Occipital lobe (tissue), 1 donor: ENCODE measurements at regions not wholly inside any gene's neighbourhood (a gene's known extent, or its start where the extent isn't known, plus 50 kb on each side); places are given as distances from the start of the nearest gene placed in this dataset.
"Not testable (repeated sequence)": the region's sequence is repeated elsewhere in the genome, so short reads cannot be mapped to it uniquely, and the experiment has no call there.

ENCODE experiments used
- DNase-seq: peaks from one replicate; lab custom pipeline; 2025; lab: John Stamatoyannopoulos, UW

DNA sequence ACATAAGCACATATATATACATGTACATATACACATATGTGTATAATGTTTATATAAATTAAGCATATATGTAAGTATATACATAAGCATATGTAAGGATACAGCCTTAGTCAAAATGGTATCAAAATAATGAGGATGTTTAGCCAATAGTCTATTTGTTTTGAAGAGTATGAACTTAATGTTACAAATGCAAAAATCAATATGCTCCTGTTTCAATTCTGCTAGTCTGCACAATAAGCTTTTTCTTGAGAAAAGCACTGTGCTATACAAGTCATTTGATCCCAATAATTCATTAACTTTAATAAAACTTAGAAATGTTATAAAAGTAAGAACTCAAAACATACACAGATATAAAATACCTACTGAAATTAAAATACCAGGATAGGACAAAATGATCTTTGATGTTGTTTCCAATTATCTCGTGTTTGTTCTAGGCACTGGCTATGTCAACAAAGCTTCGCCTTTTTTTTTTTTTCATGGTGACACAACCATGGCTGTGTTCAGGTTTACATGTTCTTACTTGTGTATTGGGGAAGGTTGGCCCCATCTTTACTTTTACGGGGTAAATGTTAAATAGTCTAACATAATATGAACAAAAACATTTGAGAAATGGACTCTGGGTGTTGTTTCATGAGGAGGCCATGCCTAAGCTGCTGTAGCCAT is 271.1 kb upstream of the CDH19 start:
- DNase-seq: no peak

DNA sequence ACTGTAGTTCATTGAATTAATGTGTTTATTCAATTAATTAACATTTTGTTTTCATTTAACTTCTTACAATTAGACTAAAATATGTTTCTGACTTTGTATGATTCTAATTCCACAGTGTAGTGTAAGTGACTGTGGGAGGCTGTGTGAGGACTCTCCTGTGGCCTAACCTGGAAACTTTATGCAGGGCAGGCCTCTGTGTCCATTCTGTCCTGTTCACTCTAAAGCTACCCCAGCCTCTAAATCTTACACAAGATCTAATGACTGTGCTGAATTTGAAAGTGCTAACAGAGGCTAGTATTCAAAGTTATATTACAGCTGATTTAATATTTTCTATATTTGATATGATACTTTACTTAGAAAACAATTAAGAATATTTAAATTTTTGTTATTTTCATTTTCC is 270.5 kb upstream of the CDH19 start:
- no peak for DNase-seq

DNA sequence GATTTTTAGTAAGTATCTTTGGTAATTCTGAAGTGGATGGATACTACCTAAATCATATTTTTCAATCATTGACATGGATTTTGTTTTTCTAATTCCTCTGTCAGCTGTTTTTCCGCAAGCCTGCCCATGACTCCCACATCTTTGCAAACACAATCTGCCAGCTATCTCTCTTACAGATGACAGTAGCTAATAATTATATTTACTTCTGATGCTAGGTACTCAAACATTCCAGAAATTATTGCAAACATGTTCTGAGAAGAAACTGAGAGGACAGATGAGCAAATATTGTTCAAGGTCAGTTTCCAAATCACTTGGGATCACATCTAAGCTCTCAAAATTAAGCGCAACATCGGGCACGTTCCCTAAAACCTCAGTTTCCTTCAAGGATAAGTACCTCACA is 270.0 kb upstream of the CDH19 start:
- DNase-seq: no peak

DNA sequence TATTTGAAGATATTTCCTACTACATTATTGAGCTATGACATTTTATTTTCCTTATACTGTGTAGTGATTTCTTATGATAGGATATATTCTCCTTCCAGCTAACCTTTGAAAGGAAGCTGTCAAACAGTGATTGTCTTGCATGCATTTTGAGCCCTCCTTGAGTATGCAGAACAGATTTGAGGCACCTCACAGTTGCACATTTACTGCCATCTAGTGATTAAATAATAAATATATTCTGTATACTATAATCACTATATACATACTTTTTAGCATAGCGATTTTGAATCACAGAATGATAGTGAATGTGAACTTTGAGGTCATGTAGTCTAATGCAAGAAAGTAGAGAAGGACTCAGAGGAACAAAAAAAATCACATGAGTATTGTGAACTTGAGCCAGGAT is 268.4 kb upstream of the CDH19 start:
- DNase-seq: no peak

DNA sequence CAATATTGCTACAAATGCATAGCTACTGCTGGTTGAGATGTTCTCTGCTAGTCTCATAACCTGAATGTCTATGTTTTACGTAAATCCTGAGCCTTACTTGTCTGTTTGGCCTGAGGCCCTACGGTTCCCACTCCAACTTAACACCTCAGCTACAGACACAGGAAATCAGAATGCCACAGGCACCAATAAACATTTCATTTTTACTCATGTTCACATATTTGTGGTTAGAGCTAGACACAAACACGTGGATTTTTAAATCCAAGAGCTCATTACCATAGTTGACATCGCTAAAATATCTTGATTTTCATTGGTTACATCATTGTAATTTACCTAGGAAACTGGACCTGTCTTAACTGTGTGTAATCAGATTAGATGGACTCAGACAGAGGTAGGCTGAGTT is 263.8 kb upstream of the CDH19 start:
- DNase-seq: no peak

DNA sequence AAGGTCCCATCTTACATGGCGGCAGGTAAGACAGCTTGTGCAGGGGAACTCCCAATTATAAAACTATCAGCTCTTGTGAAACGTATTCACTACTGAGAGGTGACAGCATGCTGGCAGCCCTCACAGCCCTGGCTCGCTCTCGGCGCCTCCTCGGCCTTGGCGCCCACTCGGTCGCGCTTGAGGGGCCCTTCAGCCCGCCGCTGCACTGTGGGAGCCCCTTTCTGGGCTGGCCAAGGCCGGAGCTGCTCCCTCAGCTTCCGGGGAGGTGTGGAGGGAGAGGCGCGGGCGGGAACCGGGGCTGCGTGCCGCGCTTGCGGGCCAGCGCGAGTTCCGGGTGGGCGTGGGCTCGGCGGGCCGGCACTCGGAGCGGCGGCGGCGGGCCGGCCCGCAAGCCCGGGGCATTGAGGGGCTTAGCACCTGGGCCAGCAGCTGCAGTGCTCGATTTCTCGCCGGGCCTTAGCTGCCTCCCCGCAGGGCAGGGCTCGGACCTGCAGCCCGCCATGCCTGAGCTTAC is 262.6 kb upstream of the CDH19 start:
- not testable (repeated sequence) for DNase-seq

DNA sequence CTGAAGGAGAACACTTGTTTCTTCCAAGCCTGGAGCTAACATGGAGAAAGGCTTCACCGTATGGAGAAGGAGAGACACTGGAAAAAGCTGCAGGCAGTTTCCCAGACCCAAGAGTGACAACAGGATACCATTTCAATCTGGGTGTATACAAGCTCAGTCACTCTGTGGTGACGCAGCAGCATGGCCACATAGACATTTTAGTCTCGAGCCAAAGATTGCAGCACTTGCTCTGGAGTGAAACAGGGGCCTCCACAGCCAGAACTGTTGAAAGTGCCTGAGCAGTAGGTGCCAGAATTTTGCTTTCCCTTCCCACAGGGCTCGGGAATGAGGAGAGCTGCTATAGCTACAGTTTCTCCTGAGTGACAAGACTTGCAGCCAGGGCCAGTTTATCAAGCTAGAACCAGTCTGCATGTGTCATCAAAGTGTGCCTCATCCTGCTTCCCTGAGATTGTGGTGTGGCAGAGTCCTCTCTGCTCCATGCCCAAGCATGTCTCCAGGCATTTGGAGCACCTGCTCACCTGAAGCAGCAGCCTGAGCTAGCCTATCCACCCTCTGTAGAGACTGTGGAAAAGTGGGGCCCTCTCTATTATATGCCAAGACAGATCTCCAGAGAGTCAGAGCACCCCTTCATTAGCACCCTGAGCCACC is 234.6 kb upstream of the CDH19 start:
- no peak for DNase-seq

DNA sequence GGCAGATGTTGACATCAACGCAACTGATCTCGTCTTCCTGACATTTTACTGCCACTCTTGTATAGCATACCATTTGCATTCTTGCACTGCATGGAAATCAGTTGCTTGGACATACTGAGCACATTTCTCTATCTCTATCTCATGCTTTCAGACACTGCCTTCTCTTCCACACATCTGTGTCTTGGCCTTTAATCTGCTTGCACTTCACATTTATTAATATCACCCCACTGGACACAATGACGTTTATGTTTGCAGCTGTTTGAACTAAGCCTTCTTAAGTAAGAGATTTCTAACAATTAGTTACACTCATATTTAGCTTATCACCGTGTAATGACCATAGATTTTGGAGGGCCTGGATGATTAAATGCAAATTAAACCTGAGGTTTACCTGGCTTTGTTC is 229.8 kb upstream of the CDH19 start:
- no peak for DNase-seq

DNA sequence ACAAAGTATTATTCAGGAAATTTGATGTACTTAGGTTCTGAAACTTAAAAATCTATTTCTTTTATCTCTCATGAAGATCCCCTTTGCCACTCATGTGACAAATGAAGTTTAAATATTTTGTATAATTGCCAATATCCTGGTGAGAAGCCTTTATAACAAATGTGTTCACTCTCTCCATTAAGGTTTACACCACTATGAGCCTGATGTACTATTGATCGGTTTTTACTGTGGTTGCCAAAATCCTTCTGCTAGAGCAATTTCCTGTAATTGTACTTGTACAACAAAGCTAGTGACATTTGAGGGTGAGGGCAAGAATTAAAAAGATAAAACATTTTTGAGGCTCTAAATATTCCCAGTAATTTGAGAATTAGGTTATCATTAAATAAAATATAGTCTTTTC is 222.3 kb upstream of the CDH19 start:
- no peak for DNase-seq

DNA sequence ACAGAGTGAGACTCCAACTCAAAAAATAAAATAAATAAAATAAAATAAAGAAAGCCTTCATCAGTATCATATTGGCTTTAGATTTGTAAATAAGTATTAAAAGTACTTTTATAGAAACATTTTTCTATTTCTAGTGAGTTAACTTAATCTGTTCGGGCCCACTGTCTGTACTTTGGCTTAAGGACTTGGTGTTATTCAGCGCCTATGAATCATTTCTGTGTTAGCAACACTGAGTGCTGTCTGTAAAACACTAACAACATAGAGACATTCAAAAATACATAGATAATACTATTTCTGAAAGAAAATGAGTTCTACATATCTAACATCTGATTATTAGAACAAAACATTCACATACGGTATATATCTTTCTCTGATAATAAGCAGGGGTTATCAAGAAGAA is 221.5 kb upstream of the CDH19 start:
- DNase-seq: no peak

DNA sequence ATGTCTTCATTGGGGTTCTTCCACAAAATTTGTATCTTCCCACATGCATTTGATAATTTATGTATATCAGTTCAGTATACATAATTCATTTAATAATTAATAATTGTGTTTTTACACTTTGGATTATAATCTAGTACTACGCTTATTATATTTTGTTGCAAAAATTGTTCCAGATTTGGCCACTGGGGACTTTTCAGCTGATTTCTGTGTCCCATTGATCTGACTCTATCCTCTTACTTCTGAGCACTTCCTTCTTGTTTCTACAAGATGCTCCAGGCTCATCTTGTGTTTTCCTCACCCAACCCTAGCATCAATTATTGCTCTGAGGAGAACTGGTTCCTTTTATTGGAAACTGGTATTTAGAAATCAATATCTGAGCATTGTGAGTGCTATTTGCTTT is 215.3 kb upstream of the CDH19 start:
- no peak for DNase-seq

DNA sequence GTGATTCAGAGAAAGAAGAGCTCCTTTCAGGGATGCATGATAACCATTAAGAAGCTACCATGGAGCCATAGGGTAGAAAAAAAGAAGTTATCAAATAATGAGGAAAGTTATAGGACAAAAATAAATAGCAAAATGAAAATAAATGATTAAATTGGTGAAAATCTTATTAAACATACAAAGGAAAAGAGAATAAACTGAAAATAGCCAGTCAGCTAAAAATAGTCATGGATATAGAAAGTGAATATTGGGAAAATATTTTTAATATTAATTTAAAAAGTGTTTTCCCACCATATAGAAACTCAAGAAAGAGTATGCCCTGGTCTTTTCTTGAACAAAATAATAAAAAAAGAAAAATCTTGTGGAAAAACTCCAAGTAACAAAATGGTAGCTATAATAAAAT is 209.2 kb upstream of the CDH19 start:
- no peak for DNase-seq

DNA sequence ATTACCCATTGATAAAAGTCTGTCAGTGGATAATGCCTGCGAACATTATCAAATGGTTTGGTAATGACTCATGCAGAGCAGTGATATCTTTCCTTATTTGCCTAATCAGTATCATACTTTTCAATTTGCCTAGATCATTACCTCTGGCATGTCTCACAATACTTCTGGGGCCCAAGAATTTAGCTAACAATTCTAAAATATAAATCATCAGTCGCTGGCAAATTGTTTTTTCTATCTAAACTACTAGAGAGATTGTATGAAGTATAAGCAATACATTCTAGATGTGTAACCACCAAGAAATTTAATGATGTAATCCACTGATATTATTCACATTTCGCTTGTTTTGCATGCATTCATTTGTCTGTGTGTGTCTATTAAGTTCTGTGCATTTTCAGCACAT is 191.2 kb upstream of the CDH19 start:
- DNase-seq: no peak

DNA sequence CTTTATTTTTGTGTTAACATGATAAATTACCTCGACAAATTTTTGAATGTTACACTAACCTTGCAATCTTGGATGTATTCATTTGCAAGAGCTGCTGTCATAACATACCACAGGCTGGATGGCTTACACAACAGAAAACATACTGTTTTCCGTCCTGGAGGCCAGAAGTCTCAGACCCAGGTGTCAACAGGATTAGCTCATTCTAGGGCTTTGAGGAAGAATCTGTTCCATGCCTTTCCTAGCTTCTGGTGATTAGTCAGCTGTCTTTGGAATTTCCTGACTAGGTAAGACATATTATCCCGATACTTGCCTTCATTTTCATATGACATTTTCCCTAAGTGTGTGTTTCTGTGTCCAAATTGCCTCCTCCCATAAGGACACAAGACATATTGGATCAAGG is 188.6 kb upstream of the CDH19 start:
- DNase-seq: no peak

DNA sequence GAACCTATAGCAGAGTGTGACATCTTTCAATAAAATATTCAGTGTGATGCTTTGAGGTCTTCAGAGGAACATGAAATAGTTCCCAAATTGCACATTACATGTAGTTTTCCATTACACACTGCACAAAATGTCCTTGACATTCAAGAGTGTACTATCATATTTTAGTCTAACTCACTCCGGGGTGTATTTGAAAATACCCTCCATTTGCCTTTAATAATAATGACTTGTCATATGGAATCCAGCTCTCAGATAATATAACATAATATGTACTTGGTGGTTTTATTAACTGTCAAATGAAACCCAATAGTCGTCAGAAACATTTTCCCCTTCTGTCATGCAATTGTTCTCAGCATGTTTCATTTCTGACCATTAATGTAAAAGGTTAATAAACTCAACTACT is 176.7 kb upstream of the CDH19 start:
- DNase-seq: no peak

DNA sequence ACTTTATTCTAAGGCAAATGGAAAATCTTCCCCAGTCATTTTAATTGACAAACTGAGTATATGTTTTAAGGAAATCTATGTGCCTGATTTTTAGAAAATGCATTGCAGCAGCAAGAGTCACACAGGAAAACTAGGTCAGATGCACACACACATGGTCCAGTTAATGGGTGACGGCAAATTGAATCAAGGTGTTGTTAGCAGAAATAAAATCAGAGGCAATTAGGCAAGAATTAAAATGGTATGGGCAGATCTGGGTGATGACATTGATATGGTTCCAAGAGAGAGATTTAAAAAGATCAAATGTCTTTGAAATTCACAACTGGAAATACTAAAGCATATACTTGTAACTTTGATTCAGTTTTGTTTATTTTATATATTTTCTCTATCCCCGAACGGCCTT is 174.2 kb upstream of the CDH19 start:
- no peak for DNase-seq

DNA sequence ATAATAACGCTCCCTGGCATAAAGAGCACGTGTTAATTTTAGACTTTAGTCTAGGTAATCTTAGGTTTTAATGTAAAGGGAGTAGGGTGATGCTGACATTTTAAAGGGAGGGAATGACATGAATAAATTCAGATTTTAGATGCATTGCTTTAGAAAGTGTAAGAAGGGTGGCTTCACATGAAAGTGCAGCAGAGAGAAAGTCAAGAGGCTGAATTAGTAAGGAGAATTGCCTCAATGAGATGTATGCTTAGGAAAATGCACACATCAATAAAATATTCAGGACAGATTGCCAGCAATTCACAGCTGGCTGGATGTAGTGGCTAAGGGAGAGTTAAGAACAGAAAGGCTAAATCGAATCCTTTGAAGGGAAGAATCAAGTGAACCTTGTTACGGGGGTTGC is 165.5 kb upstream of the CDH19 start:
- DNase-seq: no peak

DNA sequence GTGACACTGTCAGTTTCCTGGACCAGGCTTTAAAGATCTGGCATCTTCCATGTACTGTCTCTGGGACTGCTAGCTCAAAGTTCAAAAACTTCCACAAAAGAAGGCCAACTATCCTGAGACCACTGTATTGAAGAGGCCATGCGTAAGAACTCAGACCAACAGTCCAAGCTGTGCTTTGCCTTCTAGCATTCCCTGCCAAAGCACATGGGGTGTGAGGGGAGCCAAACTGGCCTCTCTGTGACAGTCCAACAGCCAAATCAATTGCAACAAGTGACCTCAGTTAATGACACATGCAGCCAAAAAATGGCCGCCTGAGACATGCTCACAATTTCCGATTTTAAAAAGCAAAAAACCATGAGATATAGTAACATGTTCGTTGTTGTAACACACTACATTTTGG is 160.3 kb upstream of the CDH19 start:
- no peak for DNase-seq

DNA sequence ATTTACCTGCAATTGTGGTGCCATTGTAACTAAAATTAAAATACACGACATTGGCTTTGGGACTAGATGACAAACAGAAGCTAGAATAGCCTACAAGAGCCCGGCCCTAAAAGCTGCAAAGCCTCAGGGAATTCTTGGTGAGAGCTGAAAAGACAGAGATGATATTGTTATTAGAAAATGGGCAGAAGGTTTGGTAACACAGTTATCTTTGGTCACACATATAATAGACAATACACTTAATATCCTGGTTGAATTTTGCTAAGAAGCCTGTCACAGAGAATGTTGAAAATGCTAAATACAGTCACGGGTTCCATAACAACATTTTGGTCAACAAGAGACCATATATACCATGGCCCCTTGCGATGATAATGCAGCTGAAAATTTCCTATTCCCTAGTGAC is 157.3 kb upstream of the CDH19 start:
- no peak for DNase-seq

DNA sequence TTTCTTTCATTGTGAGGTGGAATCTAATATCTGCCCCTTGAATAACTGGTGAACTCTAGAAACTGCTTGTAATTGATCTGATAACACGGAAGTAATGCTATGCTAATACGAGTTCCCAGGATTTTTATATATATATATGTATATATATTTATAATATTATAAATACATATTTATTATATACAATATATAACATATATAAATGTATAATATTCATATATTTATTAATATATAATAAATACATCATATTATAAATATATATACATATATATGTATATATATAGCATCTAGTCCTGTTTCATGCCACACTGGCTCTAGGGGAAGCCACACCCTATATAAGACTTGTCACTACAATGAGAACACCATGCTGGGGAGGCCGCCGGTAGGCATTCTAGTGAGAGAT is 156.7 kb upstream of the CDH19 start:
- no peak for DNase-seq

DNA sequence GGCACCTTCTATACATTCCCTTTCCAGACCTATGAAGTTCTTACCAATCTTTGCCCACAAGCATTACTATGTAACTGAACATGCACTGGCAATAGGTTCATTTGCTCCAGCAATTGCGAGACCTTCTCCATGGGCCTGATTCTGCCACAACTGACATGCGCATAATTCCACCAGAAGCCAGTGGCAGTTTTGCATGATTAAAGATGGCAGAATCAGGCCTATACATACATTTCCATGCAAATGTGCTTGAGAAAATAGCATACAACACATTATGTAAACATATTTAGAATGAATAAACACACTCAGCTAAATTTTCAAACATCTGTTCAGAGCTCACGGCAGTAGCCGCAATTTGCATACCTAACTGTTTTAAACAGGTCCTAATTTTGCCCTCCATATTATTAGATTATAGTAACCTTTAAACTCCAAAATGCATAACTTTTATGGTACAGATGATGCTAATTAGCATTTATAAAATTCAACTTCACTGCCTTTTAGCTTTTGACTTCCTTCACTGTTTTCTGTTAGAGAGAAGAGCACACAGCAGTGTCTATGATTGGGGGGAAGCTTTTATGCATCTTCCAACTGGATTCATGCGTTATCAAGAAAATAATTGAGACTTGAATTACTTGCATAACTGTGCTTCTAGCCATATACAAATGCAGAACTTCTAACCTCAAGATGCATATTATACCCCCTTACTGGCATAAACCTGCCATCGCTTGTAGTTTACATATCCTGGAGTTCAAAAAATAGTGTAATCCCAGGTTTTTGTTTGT is 155.3 kb upstream of the CDH19 start:
- DNase-seq: no peak

DNA sequence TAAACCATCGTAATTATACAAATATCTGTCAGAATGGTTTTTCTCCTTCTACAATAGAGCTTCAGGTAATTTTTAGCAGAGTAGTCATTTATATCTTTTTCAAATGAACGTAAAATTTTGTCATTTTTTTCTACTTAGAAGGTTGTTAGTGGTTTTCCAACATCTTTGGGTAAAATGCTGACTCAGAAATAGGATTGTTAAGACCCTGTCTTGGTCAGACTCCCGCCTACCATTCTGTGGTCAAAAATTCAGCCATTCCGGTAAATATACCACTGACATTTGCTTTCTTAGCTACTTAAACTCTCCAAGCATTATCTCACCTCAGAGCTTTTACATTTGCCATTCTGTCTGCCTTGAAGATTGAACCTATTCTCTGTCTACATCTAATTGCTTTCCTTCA is 154.1 kb upstream of the CDH19 start:
- DNase-seq: no peak

DNA sequence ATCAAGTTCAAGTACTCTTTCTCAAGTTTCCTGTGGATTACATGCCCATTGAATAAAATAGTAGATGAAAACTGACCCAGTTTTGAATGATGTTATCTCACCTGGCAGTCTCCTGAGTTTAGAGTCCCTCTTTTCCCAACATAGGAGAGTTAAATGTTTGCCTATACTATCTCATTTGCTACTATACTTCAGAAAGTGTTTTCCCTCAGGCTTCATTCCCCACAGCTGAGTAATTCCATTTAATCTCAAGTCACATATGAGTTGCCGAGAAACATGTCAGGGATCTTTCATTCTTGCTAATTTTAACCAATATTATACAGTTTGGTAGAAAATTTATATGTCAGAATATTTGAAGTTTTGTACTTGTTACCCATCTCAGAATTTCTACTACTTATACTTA is 150.4 kb upstream of the CDH19 start:
- DNase-seq: no peak
